ENCODE measurements at regions not wholly inside any gene's neighbourhood (a gene's known extent, or its start where the extent isn't known, plus 50 kb on each side); places are given as distances from the start of the nearest gene placed in this dataset.
A peak's percentile ranks its signal among the peaks of the same experiment; 100 is the strongest.
"Not testable (repeated sequence)": the region's sequence is repeated elsewhere in the genome, so short reads cannot be mapped to it uniquely, and the experiment has no call there.

- DNase-seq (ENCODE audit: low read depth): peak; percentile 85
- peak; percentile 6 for TF ChIP-seq CTCF (IDR thresholded peaks at IDR 0.05; ENCODE audit: low read length, missing control alignments)
- no peak overlapping the region for H3K4me3 ChIP-seq (replicated peaks; ENCODE audit: low read depth, low read length)
Observed at GRCh38 chr11:128039140-128040021, 548.0 kb downstream of the ETS1 start.

- TF ChIP-seq CTCF (IDR thresholded peaks at IDR 0.05; ENCODE audit: low read length, missing control alignments): no peak
- no peak overlapping the region for H3K4me3 ChIP-seq (replicated peaks; ENCODE audit: low read depth, low read length)
- DNase-seq (ENCODE audit: low read depth): no peak
Observed at GRCh38 chr11:128036556-128037093, 550.7 kb downstream of the ETS1 start.

- H3K4me3 ChIP-seq (replicated peaks; ENCODE audit: low read depth, low read length): no peak overlapping the region
- TF ChIP-seq CTCF (IDR thresholded peaks at IDR 0.05; ENCODE audit: low read length, missing control alignments): no peak
- DNase-seq (ENCODE audit: low read depth): no peak
Observed at GRCh38 chr11:128036006-128036405, 551.4 kb downstream of the ETS1 start.

GRCh38 chr11:128031538-128032134 lies 555.7 kb downstream of the ETS1 start:
- H3K4me3 ChIP-seq (replicated peaks; ENCODE audit: low read depth, low read length): not testable (repeated sequence)
- TF ChIP-seq CTCF (IDR thresholded peaks at IDR 0.05; ENCODE audit: low read length, missing control alignments): peak; percentile 83
- peak; percentile 89 for DNase-seq (ENCODE audit: low read depth)

GRCh38 chr11:128029219-128029722 lies 558.1 kb downstream of the ETS1 start:
- peak; percentile 72 for DNase-seq (ENCODE audit: low read depth)
- no peak overlapping the region for H3K4me3 ChIP-seq (replicated peaks; ENCODE audit: low read depth, low read length)
- no peak for TF ChIP-seq CTCF (IDR thresholded peaks at IDR 0.05; ENCODE audit: low read length, missing control alignments)

GRCh38 chr11:128026596-128026995 lies 560.8 kb downstream of the ETS1 start:
- DNase-seq (ENCODE audit: low read depth): peak; percentile 99
- TF ChIP-seq CTCF (IDR thresholded peaks at IDR 0.05; ENCODE audit: low read length, missing control alignments): no peak
- no peak overlapping the region for H3K4me3 ChIP-seq (replicated peaks; ENCODE audit: low read depth, low read length)

All from fibroblast of pulmonary artery (primary cell).